Testis (tissue), 2 donors: ENCODE measurements at regions not wholly inside any gene's neighbourhood (a gene's known extent, or its start where the extent isn't known, plus 50 kb on each side); places are given as distances from the start of the nearest gene placed in this dataset.

Experiments
- DNase-seq: peaks from one replicate; pipeline ENCODE4 v3.0.0-alpha.2; 2019
- H3K27ac ChIP-seq, 2 donors: fragments of 200-600 bp; sonication (generic); one replicate each; pipeline ENCODE4 v1.5.1; 2019
- H3K27me3 ChIP-seq: fragments of 200-600 bp; sonication (generic); one replicate; pipeline ENCODE4 v1.5.1; 2019
- H3K36me3 ChIP-seq: fragments of 200-600 bp; sonication (generic); one replicate; pipeline ENCODE4 v1.5.1; 2017; ENCODE audit warnings: low read depth; ENCODE audit errors: missing control alignments
- H3K4me1 ChIP-seq: fragments of 200-600 bp; sonication (generic); one replicate; pipeline ENCODE4 v1.5.1; 2019
- H3K4me3 ChIP-seq, 2 donors: fragments of 200-600 bp; sonication (generic); one replicate each; pipeline ENCODE4 v1.5.1; 2017 to 2019
- H3K9me3 ChIP-seq: fragments of 200-600 bp; sonication (generic); one replicate; pipeline ENCODE4 v1.5.1; 2017
- POLR2A ChIP-seq: fragments of 450-650 bp; IDR thresholded peaks from one replicate; pipeline ENCODE4 v1.6.1; 2017; ENCODE audit warnings: antibody characterized with exemption, mild to moderate bottlenecking, moderate library complexity
- WGBS, 2 donors: methylation state at CpG; one replicate each; pipeline ENCODE4 v1.1.5; 2018; 5-methylcytosine and 5-hydroxymethylcytosine counted together
- intact Hi-C: fragments of 100-400 bp; cut with DNase I; formaldehyde crosslinking; loops from one replicate; pipeline ENCODE4 v1.15.1; 2023; ENCODE audit warnings: low total_unique reads
- TF ChIP-seq, protein P1 (sequence below), 3 experiments: fragments of 450-650 bp in 2 of 3; fragments of 200-600 bp in 1 of 3; sonication (generic) in 1 of 3; IDR thresholded peaks; one replicate each; pipeline ENCODE4 v1.5.1; 2016 to 2019; ENCODE audit warnings: antibody characterized with exemption in 3 of 3, mild to moderate bottlenecking in 2 of 3, moderate library complexity in 1 of 3

DNA sequence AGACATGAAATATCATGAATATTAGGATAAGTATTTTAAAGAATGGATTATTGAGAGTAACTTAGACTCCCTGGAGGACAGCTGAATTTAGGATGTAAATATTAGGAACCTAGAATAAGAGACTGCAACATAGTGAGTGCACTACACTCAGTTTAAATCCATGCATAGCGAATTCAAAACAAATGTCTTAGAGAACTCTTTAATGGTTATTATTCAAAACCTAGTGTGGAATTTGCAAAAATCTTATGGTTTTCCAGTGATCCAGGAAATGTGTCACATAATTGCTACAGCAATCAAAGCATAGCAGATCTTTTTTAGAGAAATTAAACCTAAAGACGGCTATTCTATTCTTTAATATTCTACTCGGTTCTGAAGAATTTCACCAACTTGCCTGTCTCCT is 239.0 kb downstream of the TMX3 start:
- Histone ChIP-seq H3K4me1 (no peaks in the 10 kb centered on the region), H3K4me3 (no peak overlapping the region), H3K9me3 (no peaks in the 10 kb centered on the region), H3K27me3 (no peaks in the 10 kb centered on the region), H3K27ac (no peak overlapping the region), H3K36me3 (no peaks in the 10 kb centered on the region)
- intact Hi-C loops: no loop called here
- TF ChIP-seq, protein P1, sequence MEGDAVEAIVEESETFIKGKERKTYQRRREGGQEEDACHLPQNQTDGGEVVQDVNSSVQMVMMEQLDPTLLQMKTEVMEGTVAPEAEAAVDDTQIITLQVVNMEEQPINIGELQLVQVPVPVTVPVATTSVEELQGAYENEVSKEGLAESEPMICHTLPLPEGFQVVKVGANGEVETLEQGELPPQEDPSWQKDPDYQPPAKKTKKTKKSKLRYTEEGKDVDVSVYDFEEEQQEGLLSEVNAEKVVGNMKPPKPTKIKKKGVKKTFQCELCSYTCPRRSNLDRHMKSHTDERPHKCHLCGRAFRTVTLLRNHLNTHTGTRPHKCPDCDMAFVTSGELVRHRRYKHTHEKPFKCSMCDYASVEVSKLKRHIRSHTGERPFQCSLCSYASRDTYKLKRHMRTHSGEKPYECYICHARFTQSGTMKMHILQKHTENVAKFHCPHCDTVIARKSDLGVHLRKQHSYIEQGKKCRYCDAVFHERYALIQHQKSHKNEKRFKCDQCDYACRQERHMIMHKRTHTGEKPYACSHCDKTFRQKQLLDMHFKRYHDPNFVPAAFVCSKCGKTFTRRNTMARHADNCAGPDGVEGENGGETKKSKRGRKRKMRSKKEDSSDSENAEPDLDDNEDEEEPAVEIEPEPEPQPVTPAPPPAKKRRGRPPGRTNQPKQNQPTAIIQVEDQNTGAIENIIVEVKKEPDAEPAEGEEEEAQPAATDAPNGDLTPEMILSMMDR (IDR thresholded peaks at IDR 0.05): no peak
- no peak for TF ChIP-seq POLR2A
- 79 to 90% methylated on average over 3 of the region's 3 CpGs for WGBS, 2 donors
- DNase-seq: no peak

DNA sequence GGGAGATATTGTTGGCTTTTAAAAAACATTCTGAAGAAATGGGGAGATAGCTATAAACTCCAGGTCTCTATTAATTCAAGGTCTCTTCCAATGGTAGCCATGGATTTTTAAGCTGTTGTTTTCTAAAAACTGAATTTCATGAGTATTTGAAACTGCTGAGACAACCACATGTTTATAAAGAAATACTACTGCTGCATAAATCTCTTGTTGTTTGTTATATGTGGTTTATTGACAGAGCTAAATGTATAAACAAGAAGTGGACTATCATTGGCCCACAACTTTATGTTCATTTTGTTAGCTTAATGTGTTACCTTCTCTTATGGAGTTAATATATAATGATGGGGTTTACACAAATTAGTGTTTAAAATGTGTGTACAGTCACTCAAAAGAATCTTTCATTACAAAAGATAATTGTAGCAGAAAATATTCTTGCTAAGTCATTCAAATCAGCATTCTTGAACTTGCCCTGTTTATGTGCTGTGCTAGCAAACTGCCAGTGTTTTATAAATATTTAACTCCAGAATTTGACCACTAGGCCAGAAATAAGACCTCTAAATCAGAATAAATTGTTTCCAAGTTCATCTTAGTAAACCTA is 242.1 kb downstream of the TMX3 start:
- H3K9me3 ChIP-seq: no peaks in the 10 kb centered on the region
- DNase-seq: no peak
- intact Hi-C loops: no loop called here
- TF ChIP-seq POLR2A: no peak
- TF ChIP-seq, protein P1 (IDR thresholded peaks at IDR 0.05): no peak
- no peaks in the 10 kb centered on the region for H3K36me3 ChIP-seq
- no peak overlapping the region for H3K4me3 ChIP-seq
- no peaks in the 10 kb centered on the region for H3K4me1 ChIP-seq
- H3K27me3 ChIP-seq: no peaks in the 10 kb centered on the region
- no peak overlapping the region for H3K27ac ChIP-seq

DNA sequence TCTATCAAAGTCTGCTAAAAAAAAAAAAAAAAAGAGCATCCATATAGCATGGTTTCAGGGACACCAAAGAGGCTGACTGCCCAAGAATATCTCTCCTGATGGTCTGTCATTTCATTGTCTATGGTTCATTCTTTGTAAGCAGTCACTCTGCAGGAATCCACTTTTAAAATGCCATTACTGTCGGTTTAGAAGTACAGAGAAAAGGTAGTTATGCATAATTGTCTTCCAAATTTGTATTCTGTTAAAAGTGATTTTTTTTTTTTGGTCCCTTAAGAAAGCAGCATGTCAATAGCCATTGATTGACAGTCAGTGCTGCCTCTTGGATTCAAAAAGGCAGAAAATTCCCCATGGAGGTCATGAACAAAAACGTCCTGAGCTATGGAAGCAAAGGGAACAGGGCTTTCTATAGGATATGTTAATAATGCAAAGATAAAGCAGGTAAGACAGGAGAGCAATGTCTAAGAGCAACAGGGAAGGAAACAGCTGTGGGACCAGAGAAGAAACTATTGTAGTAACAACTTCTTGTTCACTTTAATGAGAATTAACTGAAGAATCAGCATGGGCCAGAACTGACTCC is 245.8 kb downstream of the TMX3 start:
- Histone ChIP-seq H3K9me3 (no peaks in the 10 kb centered on the region), H3K27me3 (no peaks in the 10 kb centered on the region), H3K4me1 (no peaks in the 10 kb centered on the region), H3K4me3 (no peak overlapping the region), H3K36me3 (no peaks in the 10 kb centered on the region), H3K27ac (no peak overlapping the region)
- intact Hi-C loops: no loop called here
- TF ChIP-seq, protein P1 (IDR thresholded peaks at IDR 0.05): no peak
- TF ChIP-seq POLR2A: no peak
- no peak for DNase-seq
- 55 to 71% methylated on average over 2 of the region's 2 CpGs for WGBS, 2 donors

DNA sequence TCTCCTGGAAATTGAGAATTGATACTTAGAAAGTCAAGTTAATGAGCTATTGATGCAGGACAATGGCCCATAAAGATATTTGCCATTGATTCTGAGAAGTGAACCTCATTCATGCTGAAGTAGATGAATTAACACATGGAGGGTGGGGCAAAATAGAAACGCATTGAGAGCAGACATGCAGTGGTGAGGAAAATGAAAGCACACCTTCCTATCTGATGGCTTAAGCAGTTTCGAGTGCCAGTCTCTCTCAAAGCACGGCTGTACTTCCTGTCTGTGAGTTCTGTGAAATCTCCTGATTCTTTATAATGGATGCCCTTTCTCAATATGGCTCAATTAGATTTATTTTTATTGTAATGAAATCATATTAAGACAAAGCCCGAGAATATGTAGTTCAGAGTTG is 247.0 kb downstream of the TMX3 start:
- TF ChIP-seq, protein P1 (IDR thresholded peaks at IDR 0.05): no peak
- TF ChIP-seq POLR2A: no peak
- WGBS, 2 donors: 67 to 79% methylated on average over 4 of the region's 4 CpGs
- Histone ChIP-seq H3K4me1 (no peaks in the 10 kb centered on the region), H3K36me3 (no peaks in the 10 kb centered on the region), H3K4me3 (no peak overlapping the region), H3K27ac (no peak overlapping the region), H3K27me3 (no peaks in the 10 kb centered on the region), H3K9me3 (no peaks in the 10 kb centered on the region)
- DNase-seq: no peak
- intact Hi-C loops: no loop called here

DNA sequence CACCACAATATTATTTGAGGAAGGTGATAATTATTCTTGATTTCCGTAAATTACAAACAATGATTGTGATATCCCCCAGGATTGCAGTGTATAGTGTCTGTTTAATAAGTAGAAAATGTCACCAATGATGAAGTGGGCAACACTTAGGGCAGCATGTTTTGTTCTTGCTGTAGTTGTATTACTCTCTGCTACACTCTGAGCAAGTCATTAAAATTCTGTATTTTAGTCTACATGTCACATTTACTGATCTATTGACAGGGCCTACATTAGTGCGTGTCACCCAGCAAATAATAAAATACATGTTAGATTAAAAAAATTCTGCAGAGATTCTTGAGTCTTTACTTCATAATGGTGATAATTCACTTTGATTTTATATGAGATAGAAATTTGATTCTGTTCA is 247.6 kb downstream of the TMX3 start:
- 96 to 98% methylated on average over 2 of the region's 2 CpGs for WGBS, 2 donors
- intact Hi-C loops: no loop called here
- H3K27me3 ChIP-seq: no peaks in the 10 kb centered on the region
- no peak overlapping the region for H3K4me3 ChIP-seq
- no peaks in the 10 kb centered on the region for H3K9me3 ChIP-seq
- H3K4me1 ChIP-seq: no peaks in the 10 kb centered on the region
- H3K36me3 ChIP-seq: no peaks in the 10 kb centered on the region
- no peak for TF ChIP-seq POLR2A
- TF ChIP-seq, protein P1 (IDR thresholded peaks at IDR 0.05): no peak
- H3K27ac ChIP-seq: no peak overlapping the region
- no peak for DNase-seq
